Omental fat pad (tissue), 3 donors: ENCODE measurements at regions not wholly inside any gene's neighbourhood (a gene's known extent, or its start where the extent isn't known, plus 50 kb on each side); places are given as distances from the start of the nearest gene placed in this dataset.

ENCODE experiments used
- ATAC-seq: fragments of 150-250 bp; one replicate; pipeline ENCODE4 v1.9.1; 2016; ENCODE audit warnings: mild to moderate bottlenecking, moderate library complexity; ENCODE audit not compliant: low FRiP score
- DNase-seq: peaks from one replicate; pipeline ENCODE4 v3.0.0-alpha.2; 2019; ENCODE audit warnings: low spot score
- CTCF ChIP-seq, 3 donors: fragments of 450-650 bp; IDR thresholded peaks; one replicate each; pipeline ENCODE4 v1.5.1; 2016 to 2017; ENCODE audit warnings: antibody characterized with exemption in 3 of 3, mild to moderate bottlenecking in 3 of 3, moderate library complexity in 2 of 3

- ATAC-seq: no peak
- no peak for DNase-seq
- no peak for TF ChIP-seq CTCF (IDR thresholded peaks at IDR 0.05)
These were observed 89.6 kb upstream of the BEND6 start for GRCh38 chr6:56865081-56865875.

- ATAC-seq (no peak), DNase-seq (no peak)
- no peak for TF ChIP-seq CTCF (IDR thresholded peaks at IDR 0.05)
These were observed 90.7 kb upstream of the BEND6 start for GRCh38 chr6:56864171-56864616.

GRCh38 chr6:56863366-56863765 is 91.5 kb upstream of the BEND6 start:
- TF ChIP-seq CTCF (IDR thresholded peaks at IDR 0.05): no peak
- DNase-seq: no peak
- peak; percentile 80 for ATAC-seq

GRCh38 chr6:56862415-56863175 is 92.3 kb upstream of the BEND6 start:
- DNase-seq (no peak), ATAC-seq (no peak)
- TF ChIP-seq CTCF (IDR thresholded peaks at IDR 0.05): no peak

GRCh38 chr6:56860475-56860874 is 94.4 kb upstream of the BEND6 start:
- ATAC-seq (no peak), DNase-seq (no peak)
- no peak for TF ChIP-seq CTCF (IDR thresholded peaks at IDR 0.05)

- DNase-seq (no peak), ATAC-seq (no peak)
- no peak for TF ChIP-seq CTCF (IDR thresholded peaks at IDR 0.05)
These were observed 98.8 kb upstream of the BEND6 start for GRCh38 chr6:56856036-56856580.
